Endothelial cell of umbilical vein (primary cell): ENCODE measurements at regions not wholly inside any gene's neighbourhood (a gene's known extent, or its start where the extent isn't known, plus 50 kb on each side); places are given as distances from the start of the nearest gene placed in this dataset.

ENCODE experiments used
- BruUV-seq: library from RNA; stranded (reverse); fragments of 400-500 nt; replicated peaks from 2 replicates; lab custom pipeline; 2021; lab: Mats Ljungman, UMichigan
- CTCF ChIA-PET: fragments of 300-600, 350-600 bp; sonication (Branson Sonifier 250); formaldehyde crosslinking; loops from one replicate; lab custom pipeline; 2021; ENCODE audit warnings: antibody characterized with exemption, inconsistent platforms; lab: Charles Lee
- POLR2A ChIA-PET: fragments of 300-600, 350-600 bp; sonication (Branson Sonifier 250); formaldehyde crosslinking; loops from one replicate; lab custom pipeline; 2021; ENCODE audit warnings: antibody characterized with exemption, inconsistent platforms; lab: Charles Lee
- DNase-seq: peaks from one replicate; pipeline ENCODE4 v3.0.0-alpha.2; 2011; ENCODE audit warnings: low read depth, low spot score
- FAIRE-seq: peaks from 2 replicates; lab custom pipeline; 2011; peaks lifted over from hg19 to GRCh38; lab: Jason Lieb, UNC
- H2AFZ ChIP-seq: 2 replicates; pipeline ENCODE4 v1.6.0; 2012; ENCODE audit warnings: low read depth, low read length, control low read depth, inconsistent platforms
- H3K27ac ChIP-seq: 2 replicates; pipeline ENCODE4 v1.5.1; 2011; ENCODE audit warnings: low read depth, mild to moderate bottlenecking, control low read depth, low read length, moderate library complexity; ENCODE audit not compliant: insufficient read depth
- H3K27me3 ChIP-seq, 2 experiments: 2 replicates each; pipeline versions ENCODE4 v1.6.0 to v1.6.1; 2011; ENCODE audit warnings: low read length in 2 of 2, mixed read lengths in 1 of 2; ENCODE audit not compliant: control insufficient read depth in 2 of 2, insufficient read depth in 2 of 2
- H3K36me3 ChIP-seq, 2 experiments: 2 replicates in 1 of 2; 3 replicates in 1 of 2; pipeline ENCODE4 v1.5.1; 2011; ENCODE audit warnings: low read length in 2 of 2, mild to moderate bottlenecking in 1 of 2, moderate library complexity in 1 of 2; ENCODE audit not compliant: control insufficient read depth in 2 of 2, insufficient read depth in 2 of 2; ENCODE audit errors: extremely low read depth in 1 of 2
- H3K4me1 ChIP-seq: 3 replicates; pipeline ENCODE4 v1.5.1; 2011; ENCODE audit warnings: mild to moderate bottlenecking, low read length; ENCODE audit not compliant: control insufficient read depth, insufficient read depth; ENCODE audit errors: extremely low read depth
- H3K4me2 ChIP-seq: 2 replicates; pipeline ENCODE4 v1.6.1; 2011; ENCODE audit warnings: low read length, control low read depth, mixed read lengths; ENCODE audit not compliant: insufficient read depth
- H3K4me3 ChIP-seq, 3 experiments: fragments of 200-600 bp in 1 of 3; sonication (generic), shearing (Covaris generic) in 1 of 3; replicated peaks in 1 of 3; 2 replicates each; pipeline ENCODE4 v1.5.1; 2011 to 2016; ENCODE audit warnings: control low read depth in 3 of 3, low read length in 3 of 3, mild to moderate bottlenecking in 2 of 3, inconsistent platforms in 1 of 3, low read depth in 1 of 3, moderate library complexity in 1 of 3; ENCODE audit not compliant: insufficient read depth in 1 of 3
- H3K79me2 ChIP-seq: 2 replicates; pipeline ENCODE4 v1.6.0; 2012; ENCODE audit warnings: low read length, inconsistent platforms; ENCODE audit not compliant: control insufficient read depth, insufficient read depth
- H3K9ac ChIP-seq: replicated peaks from 2 replicates; pipeline ENCODE3; 2011; ENCODE audit warnings: low read length, control low read depth; ENCODE audit not compliant: insufficient read depth; ENCODE audit errors: extremely low read depth
- H3K9me1 ChIP-seq: replicated peaks from 3 replicates; pipeline ENCODE4 v1.6.0; 2011; ENCODE audit warnings: mild to moderate bottlenecking, low read length; ENCODE audit not compliant: control insufficient read depth, insufficient read depth; ENCODE audit errors: extremely low read depth
- H3K9me3 ChIP-seq: replicated peaks from 2 replicates; pipeline ENCODE4 v1.5.1; 2012; ENCODE audit warnings: low read length, inconsistent platforms; ENCODE audit not compliant: control insufficient read depth, insufficient read depth
- H4K20me1 ChIP-seq: replicated peaks from 2 replicates; pipeline ENCODE3; 2011; ENCODE audit warnings: mild to moderate bottlenecking, low read length; ENCODE audit not compliant: control insufficient read depth, insufficient read depth; ENCODE audit errors: extremely low read depth
- EZH2 ChIP-seq: IDR thresholded peaks from 2 replicates; pipeline ENCODE4 v1.6.1; 2012; ENCODE audit warnings: borderline replicate concordance, low read depth, mild to moderate bottlenecking, moderate library complexity, low read length, inconsistent platforms; ENCODE audit not compliant: severe bottlenecking
- FOS ChIP-seq: IDR thresholded peaks from 2 replicates; pipeline ENCODE4 v1.6.1; 2011; ENCODE audit warnings: mild to moderate bottlenecking, low read length, moderate library complexity, borderline replicate concordance; ENCODE audit not compliant: insufficient read depth
- GATA2 ChIP-seq: IDR thresholded peaks from 2 replicates; pipeline ENCODE4 v1.7.0; 2011; ENCODE audit warnings: low read depth, mild to moderate bottlenecking, moderate library complexity, mixed read lengths, low read length; ENCODE audit not compliant: insufficient read length, insufficient read depth
- JUN ChIP-seq: IDR thresholded peaks from 2 replicates; pipeline ENCODE4 v1.6.1; 2011; ENCODE audit warnings: borderline replicate concordance, low read depth; ENCODE audit not compliant: insufficient read length, insufficient read depth
- MAX ChIP-seq: IDR thresholded peaks from 2 replicates; pipeline ENCODE4 v1.6.1; 2011; ENCODE audit not compliant: insufficient read depth, insufficient read length
- MYC ChIP-seq: IDR thresholded peaks from one replicate; pipeline ENCODE4 v1.6.1; 2011; ENCODE audit warnings: mild to moderate bottlenecking, low read depth, low read length
- POLR2A ChIP-seq: IDR thresholded peaks from 2 replicates; pipeline ENCODE4 v1.6.1; 2012; ENCODE audit warnings: low read depth, mild to moderate bottlenecking, control low read depth, low read length
- POLR2AphosphoS5 ChIP-seq: IDR thresholded peaks from 2 replicates; pipeline ENCODE4 v1.6.1; 2012; ENCODE audit warnings: low read depth, mild to moderate bottlenecking, control low read depth, low read length, moderate library complexity; ENCODE audit not compliant: insufficient read depth
- dilution Hi-C: fragments of 300-500 bp; cut with MboI; formaldehyde crosslinking; loops from one replicate; pipeline ENCODE4 v1.15.0; 2019; ENCODE audit warnings: low sequenced_read_pairs; ENCODE audit not compliant: extremely low pct_ligation_motif_present
- intact Hi-C: fragments of 100-400 bp; cut with micrococcal nuclease; formaldehyde crosslinking; loops from one replicate; pipeline ENCODE4 v1.10.0; 2022
- TF ChIP-seq, protein P1 (sequence below), 2 donors: IDR thresholded peaks; 1 replicate in 1 of 2; 2 replicates in 1 of 2; pipeline ENCODE4 v1.5.1; 2011; ENCODE audit warnings: low read length in 2 of 2, mild to moderate bottlenecking in 2 of 2, moderate library complexity in 2 of 2, control low read depth in 1 of 2, inconsistent platforms in 1 of 2, low read depth in 1 of 2; ENCODE audit not compliant: insufficient read depth in 1 of 2; ENCODE audit errors: extremely low read depth in 1 of 2

- Histone ChIP-seq H3K9me1 (no peaks in the 10 kb centered on the region), H3K9me3 (no peaks in the 10 kb centered on the region), H2AFZ (no peak overlapping the region), H4K20me1 (no peaks in the 10 kb centered on the region), H3K27me3 (no peaks in the 10 kb centered on the region), H3K4me2 (no peak overlapping the region), H3K27ac (no peak overlapping the region), H3K9ac (no peak overlapping the region), H3K4me1 (no peaks in the 10 kb centered on the region), H3K4me3 (no peak overlapping the region), H3K79me2 (no peaks in the 10 kb centered on the region), H3K36me3 (no peaks in the 10 kb centered on the region)
- TF ChIP-seq MAX = no peak
- no peak for TF ChIP-seq EZH2
- no peak for TF ChIP-seq POLR2AphosphoS5
- no peak for TF ChIP-seq FOS
- TF ChIP-seq, protein P1, sequence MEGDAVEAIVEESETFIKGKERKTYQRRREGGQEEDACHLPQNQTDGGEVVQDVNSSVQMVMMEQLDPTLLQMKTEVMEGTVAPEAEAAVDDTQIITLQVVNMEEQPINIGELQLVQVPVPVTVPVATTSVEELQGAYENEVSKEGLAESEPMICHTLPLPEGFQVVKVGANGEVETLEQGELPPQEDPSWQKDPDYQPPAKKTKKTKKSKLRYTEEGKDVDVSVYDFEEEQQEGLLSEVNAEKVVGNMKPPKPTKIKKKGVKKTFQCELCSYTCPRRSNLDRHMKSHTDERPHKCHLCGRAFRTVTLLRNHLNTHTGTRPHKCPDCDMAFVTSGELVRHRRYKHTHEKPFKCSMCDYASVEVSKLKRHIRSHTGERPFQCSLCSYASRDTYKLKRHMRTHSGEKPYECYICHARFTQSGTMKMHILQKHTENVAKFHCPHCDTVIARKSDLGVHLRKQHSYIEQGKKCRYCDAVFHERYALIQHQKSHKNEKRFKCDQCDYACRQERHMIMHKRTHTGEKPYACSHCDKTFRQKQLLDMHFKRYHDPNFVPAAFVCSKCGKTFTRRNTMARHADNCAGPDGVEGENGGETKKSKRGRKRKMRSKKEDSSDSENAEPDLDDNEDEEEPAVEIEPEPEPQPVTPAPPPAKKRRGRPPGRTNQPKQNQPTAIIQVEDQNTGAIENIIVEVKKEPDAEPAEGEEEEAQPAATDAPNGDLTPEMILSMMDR (IDR thresholded peaks at IDR 0.05; ENCODE audit: extremely low read depth in 1 of 2, insufficient read depth in 1 of 2, low read depth in 1 of 2, low read length in 2 of 2) = no peak
- no peak for TF ChIP-seq MYC
- no peak for TF ChIP-seq POLR2A
- no peak for TF ChIP-seq GATA2
- no peak for TF ChIP-seq JUN
- CTCF ChIA-PET = no interaction called here
- dilution Hi-C loops = no loop called here
- no peak for FAIRE-seq
- no peak for DNase-seq
- intact Hi-C loops = no loop called here
- no TSS peak for BruUV-seq
- POLR2A ChIA-PET = no interaction called here
Observed at GRCh38 chr17:14604591-14605266, 303.8 kb downstream of the HS3ST3B1 start.
